ENCODE measurements at regions not wholly inside any gene's neighbourhood (a gene's known extent, or its start where the extent isn't known, plus 50 kb on each side); places are given as distances from the start of the nearest gene placed in this dataset.

DNA sequence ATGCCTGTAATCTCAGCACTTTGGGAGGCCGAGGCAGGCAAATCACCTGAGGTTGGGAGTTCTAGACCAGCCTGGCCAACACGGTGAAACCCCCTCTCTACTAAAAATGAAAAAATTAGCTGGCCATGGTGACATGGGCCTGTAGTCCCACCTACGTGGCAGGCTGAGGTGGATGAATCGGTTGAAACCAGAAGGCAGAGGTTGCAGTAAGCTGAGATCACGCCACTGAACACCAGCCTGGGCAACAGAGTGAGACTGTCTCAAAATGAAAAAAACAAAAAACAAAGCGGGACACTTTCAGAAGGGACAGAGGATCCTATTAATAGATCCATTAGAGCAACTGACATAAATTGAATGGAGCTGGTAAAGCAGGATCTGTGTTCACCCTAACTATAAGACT, 89.6 kb upstream of the SGCD start:
- DNase-seq = no peak

DNA sequence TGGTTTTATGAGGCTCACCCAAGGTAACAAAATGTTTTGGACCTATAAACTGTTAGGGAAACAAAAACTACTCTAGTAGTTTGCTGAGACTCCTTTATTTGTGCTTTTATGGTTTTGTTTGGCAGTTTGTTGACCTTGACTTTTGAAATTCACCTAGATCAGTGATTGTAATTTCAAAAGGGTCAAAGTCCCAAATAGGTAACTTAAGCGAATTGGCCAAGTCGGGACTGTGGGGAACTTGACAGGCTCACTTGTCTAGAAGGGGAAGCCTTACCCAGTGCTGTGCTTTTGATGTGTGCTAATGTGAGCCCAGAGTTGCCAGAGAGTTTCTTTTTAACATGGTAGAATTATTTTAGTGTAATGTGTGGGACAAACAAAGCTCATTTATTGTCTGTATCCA, 87.2 kb upstream of the SGCD start:
- no peak for DNase-seq

DNA sequence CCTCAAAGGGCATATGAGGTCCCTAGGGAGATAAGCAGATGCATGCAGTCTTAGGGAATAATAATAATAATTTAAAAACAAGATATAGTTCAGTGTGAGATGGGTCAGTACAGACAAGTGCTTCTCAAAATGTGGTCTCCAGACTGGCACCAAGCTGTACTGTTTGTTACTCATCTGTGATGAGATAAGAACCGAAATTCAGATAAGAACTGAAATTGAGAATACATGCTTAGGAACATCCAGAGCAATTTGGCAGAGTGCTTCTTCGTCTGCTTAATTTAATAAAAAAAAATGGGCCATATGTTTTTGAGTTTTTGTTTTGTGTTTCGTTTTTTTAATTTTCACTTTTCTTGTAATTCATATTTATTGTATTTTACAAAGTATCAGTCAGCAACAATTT, 86.5 kb upstream of the SGCD start:
- no peak for DNase-seq

DNA sequence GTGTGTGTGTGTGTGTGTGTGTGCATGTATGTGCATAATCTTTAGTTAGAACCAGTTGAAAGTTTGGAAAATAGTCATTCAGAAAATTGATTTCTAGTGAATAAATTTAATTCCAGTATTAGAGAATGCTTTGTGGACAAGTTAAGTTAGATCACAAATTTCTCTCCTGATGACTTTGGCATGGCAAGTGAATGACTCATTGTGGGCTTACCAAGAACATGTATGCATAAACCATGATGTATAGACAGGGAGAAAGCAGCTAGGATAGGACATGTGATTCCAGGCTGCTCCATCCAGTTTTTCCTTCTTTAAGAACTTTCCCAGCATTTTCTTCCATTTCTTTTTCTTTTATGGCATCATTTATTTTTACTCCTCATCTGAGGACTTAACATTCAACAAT, 85.7 kb upstream of the SGCD start:
- DNase-seq = no peak

DNA sequence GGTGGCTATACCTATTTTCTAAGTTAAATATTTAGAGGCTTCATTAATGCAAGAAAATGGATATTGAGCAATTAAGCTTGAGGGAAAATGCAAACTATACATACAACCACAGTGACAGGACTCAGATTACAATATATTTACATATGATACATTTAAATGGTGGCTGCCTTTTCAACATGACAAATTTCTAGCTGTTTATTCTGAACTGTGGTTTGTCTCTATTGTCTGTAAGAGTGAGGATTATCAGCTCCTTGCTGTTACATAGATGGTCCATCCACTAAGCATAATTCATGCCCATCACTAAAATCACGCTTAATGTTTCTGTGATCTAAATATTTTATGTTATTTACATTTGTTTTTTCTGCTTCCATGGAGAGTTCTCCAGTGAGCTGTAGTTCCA, 81.1 kb upstream of the SGCD start:
- no peak for DNase-seq

DNA sequence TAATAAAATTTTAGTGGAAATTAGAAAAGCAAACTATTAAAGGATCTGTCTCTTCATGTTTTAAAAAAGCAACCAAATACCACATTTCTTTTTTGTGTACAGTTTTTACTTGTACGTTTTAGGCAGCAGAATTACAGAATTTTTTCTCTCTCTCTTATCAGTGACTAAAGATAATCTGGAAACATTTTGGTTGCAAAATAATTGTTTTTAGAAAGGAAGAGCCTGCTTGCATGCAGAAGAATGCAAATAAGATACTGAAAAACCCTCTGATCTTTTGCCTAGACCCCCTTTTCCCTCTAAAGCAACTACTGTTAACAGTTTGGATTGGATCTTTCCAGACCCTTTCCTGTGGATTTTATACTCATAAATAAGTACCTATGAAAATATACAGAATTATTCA, 75.9 kb upstream of the SGCD start:
- DNase-seq = no peak

DNA sequence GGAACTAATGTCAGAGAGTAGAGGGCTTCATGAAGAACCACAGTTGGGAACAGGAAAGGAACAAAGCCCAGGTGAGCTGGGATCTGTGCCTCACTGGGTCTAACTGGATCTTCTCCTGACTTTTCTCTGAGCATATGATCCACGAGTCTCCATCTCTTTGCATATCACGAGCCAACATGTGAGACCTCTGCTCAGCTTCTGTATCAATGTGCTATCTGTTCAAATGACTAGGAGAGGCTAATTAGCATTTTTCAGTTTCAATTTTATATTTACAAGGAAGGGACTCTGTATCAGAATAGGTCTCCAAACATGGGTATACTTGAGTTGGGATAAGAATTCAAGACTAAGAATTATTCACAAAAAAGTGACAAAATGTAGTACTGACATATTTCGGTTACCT, 73.8 kb upstream of the SGCD start:
- DNase-seq = no peak

DNA sequence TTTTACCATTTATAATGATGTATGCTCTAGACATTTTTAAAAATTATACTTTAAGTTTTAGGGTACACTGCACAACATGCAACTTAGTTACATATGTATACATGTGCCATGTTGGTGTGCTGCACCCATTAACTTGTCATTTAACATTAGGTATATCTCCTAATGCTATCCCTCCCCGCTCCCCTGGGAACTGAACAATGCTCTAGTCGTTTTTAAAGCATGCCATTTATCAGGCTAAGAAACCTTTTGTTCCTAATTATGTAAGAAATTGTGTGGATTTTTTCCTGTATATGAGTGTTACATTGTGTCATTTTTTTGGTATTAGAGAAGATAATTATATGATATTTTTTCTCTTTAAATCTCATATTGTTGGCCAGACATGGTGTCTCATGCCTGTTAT, 72.8 kb upstream of the SGCD start:
- DNase-seq = no peak

DNA sequence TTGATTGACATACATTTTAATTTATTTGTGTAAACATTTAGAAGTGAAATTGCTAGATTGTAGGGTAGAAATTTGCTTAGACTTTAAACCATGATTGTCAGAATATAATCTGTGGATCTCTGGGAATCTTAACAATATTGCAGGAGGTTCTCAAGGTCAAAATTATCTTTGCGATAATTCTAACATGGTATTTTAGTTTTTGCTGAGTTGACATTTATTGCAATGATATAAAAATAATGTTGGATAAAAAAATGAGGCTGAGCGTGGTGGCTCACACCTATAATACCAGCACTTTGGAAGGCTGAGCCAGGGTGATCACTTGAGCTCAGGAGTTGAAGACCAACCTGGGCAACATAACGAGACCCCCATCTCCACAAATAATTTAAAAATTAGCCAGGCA, 70.3 kb upstream of the SGCD start:
- DNase-seq = no peak

DNA sequence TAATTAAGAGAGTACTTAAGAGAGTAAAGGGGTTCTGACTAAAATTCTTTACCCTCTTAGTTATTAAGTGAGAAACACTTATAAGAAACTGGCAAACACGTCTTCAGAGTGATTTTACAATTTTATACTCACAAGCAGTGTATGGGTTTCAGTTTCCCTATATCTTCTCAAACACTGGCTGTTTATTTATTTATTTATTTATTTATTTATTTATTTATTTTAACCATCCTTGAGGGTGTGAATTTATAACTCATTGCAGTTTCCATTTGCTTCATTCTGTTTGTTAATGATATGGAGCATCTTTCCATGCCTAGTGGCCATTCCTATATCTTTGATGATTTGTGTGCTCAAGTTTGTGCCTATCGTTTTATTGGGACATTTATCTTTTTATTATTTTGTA, 68.0 kb upstream of the SGCD start:
- DNase-seq = no peak

DNA sequence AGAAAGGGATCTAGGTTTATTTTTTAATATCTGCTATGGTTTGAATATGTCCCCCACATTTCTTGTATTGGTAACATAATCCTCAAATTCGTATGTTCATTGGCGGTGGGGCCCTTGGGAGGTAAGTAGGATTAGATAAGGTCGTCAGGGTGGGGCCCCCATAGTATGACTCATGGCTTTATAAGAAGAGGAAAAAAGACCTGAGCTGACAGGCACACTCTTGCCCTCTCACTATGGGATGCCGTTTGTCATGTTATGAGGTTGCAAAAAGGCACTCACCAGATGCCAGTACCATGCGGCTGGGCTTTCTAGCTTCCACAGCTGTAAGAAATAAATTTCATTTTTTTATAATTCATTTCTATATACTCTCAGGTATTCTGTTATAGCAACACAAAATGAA, 67.3 kb upstream of the SGCD start:
- DNase-seq = no peak

DNA sequence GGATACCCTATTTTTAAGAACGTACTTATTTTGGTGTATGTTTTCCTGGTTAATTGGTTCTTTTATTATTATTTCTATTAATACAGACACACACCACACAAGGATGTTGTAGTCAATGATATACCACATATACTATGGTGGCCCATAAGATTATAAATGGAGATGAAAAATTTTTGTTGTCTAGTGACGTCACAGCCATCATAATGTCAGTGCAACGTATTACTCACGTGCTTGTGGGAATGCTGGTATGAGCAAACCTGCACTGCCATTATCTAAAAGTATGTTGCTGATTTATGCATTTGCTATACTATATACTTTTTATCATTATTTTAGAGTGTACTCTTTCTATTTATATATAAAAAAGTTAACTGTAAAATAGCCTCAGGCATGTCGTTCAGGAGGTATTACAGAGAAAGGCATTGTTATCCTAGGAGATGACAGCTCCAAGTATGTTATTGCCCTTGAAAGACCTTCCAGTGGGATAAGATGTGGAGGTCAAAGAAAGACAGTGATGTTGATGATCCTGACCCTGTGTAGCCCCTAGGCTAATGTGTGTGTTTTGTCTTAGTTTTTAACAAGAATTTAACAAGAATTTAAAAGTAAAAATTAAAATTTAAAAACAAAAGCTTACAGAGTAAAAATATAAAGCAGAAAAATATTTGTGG, 65.6 kb upstream of the SGCD start:
- DNase-seq = no peak

DNA sequence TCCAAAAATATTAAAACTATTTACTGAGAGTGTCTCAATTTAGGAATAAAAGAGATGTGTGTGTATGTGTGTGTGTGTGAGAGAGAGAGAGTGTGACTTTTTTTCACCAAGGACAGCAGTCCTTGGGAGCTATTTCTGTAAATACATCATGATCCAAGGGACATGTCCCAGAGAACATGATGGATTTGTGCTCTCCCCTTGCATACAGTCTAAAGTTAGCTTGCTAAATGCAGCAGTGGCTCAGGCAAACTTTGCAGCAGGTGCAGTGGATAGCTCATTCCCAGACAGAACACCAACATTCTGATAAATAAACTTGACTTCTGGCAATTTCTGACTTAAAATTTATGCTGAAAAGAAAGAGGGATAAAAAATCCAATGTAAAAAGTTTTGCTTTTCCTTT, 55.4 kb upstream of the SGCD start:
- DNase-seq = no peak

DNA sequence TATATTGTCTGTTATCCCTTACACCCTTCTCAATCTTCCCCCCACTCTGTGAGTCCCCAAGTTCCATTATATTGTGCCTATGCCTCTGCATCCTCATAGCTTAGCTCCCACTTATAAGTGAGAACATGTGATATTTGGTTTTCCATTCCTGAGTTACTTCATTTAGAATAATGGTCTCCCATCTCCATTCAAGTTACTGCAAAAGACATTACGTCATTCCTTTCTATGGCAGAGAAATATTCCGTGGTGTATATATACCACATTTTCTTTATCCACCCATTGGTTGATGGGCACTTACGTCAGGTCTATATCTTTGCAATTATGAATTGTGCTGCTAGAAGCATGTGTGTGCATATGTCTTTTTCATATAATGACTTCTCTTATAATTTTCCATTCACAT, 54.8 kb upstream of the SGCD start:
- no peak for DNase-seq

DNA sequence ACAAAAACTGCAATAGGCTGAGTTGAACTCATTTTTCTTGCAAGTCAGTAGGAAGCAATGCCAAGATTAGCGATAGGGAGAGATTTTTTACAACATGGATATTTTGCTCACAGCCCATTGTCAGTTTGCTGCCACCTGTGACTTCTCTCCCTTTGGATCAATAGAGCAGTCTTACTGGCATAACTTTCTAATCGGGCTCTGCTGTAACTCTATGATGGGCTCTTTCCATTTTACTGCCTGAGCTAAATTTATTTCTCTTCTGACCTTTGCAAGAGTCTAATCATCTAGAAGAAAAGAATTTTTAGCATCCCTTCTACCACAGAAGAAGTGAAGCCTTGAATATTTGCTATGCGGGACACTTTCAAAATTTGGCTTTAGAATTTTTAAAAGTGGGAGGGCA, 53.6 kb upstream of the SGCD start:
- no peak for DNase-seq

DNA sequence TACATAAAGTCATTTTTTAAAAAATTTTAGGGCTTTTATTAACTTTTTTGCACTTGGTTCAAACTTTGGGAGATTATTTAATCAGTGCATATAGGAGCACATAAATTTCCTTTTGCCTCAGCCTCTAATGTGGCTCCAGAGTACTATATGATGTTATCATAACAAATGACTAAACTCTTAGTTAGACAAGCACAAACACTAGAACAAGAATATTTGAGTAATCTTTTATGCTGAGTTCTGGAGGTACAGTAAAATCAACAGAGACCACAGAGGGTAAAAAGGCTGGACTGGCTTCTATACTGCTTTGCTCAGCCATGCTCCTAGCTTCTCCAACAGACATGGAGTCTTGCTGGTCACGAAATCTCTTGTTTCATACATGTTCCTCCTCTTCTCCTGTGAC, 52.5 kb upstream of the SGCD start:
- no peak for DNase-seq
